SJSA1 (cell line): ENCODE measurements at regions not wholly inside any gene's neighbourhood (a gene's known extent, or its start where the extent isn't known, plus 50 kb on each side); places are given as distances from the start of the nearest gene placed in this dataset.
"Not testable (repeated sequence)": the region's sequence is repeated elsewhere in the genome, so short reads cannot be mapped to it uniquely, and the experiment has no call there.

Source experiments
- DNase-seq, 2 experiments: peaks; one replicate each; pipeline ENCODE4 v3.0.0-alpha.2; 2015 to 2020; ENCODE audit warnings: low spot score in 2 of 2, low read depth in 1 of 2
- H3K27ac ChIP-seq: fragments of 250-450 bp; sonication (Bioruptor Pico); 2 replicates; pipeline ENCODE4 v1.5.1; 2020; ENCODE audit warnings: mild to moderate bottlenecking, moderate library complexity
- H3K27me3 ChIP-seq: fragments of 250-450 bp; sonication (Bioruptor Pico); replicated peaks from 2 replicates; pipeline ENCODE4 v1.5.1; 2020; ENCODE audit warnings: mild to moderate bottlenecking, moderate library complexity
- H3K36me3 ChIP-seq: fragments of 250-450 bp; sonication (Bioruptor Pico); 2 replicates; pipeline ENCODE4 v1.5.1; 2020; ENCODE audit warnings: mild to moderate bottlenecking
- H3K4me1 ChIP-seq: fragments of 250-450 bp; sonication (Bioruptor Pico); replicated peaks from 2 replicates; pipeline ENCODE4 v1.6.1; 2021; ENCODE audit warnings: mild to moderate bottlenecking
- H3K4me3 ChIP-seq: fragments of 250-450 bp; sonication (Bioruptor Pico); 2 replicates; pipeline ENCODE4 v1.5.1; 2020; ENCODE audit warnings: mild to moderate bottlenecking
- H3K9me3 ChIP-seq: fragments of 250-450 bp; sonication (Bioruptor Pico); replicated peaks from 2 replicates; pipeline ENCODE4 v1.5.1; 2020; ENCODE audit warnings: mild to moderate bottlenecking

DNA sequence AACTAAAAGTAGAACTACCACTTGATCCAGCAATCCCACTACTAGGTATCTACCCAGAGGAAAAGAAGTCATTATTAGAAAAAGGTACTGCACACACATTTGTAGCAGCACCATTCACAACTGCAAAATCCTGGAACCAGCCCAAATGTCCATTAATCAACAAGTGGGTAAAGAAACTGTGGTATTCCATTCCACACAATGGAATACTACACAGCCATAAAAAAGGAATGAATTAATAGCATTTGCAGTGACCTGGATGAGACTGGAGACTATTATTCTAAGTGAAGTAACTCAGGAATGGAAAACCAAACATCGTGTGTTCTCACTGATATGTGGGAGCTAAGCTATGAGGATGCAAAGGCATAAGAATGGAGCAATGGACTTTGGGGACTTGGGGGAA lies 783.8 kb downstream of the KCNJ2 start:
- not testable (repeated sequence) for H3K27ac ChIP-seq, DNase-seq, H3K27me3 ChIP-seq, H3K36me3 ChIP-seq, H3K4me3 ChIP-seq, H3K4me1 ChIP-seq
- H3K9me3 ChIP-seq: peaks cover 12% of the 10 kb centered on the region; the same call in 1 of the 2 replicates

DNA sequence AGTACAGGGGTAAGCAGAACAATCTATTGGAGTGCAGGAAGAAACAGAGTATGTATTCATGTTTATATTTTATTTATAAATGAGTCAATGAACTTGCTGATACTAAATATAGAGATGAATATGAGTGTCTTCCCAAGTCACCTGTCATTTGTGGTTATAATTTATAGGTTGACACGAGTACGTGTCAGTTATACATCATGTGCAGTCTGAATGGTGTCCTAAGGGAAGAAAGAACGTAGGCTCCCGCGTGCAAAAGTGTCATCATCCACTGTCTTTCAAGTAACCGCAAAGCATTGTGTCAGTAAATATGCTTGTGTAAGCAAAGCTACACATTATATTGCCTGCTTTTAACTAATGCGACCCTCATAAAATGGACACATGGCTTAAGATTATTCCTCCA lies 786.1 kb downstream of the KCNJ2 start:
- DNase-seq: no peak
- no peaks in the 10 kb centered on the region for H3K4me1 ChIP-seq

DNA sequence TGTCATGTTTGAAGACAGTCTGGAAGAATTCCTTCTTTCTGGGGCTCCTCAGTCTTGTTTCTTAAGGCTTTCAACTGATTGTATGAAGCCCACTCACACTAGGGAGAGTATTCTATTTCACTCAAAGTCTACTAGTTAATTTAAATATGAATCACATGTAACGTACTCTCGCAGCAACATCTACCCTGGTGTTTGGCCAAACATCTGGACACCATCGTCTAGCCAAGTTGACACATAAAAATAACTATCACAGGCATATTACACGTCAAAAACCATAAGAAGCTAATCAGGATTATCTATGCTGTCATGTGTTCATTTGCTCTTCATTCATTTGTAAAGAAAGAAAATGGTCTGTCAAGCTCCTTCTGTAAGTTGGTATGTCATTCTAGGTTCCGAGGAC lies 787.4 kb downstream of the KCNJ2 start:
- no peaks in the 10 kb centered on the region for H3K4me1 ChIP-seq
- DNase-seq: no peak

More for the DNA sequence above, 786.1 kb downstream of the KCNJ2 start:
- Histone ChIP-seq H3K4me3 (no peak overlapping the region), H3K27me3 (no peaks in the 10 kb centered on the region), H3K36me3 (no peaks in the 10 kb centered on the region), H3K27ac (no peak overlapping the region), H3K9me3 (peaks cover 16% of the 10 kb centered on the region)

DNA sequence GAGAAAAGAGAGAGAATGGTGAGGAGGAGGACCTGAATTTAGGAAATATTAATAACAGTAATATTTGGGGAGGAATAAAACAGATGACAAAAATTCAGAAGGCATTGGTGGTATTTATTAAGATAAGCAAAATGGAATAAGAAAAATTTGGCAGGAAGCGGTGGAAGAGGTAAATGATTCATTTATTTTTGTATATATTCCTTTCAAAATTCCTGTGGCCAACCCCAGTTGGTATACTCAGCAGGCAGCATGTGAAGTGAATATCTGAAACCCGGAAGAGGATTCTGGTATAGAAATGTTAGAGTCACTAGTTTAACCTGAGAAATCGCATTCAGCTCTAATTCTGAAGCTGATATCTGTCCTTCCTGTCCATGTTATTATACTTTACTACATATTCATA lies 792.0 kb downstream of the KCNJ2 start:
- H3K4me3 ChIP-seq: no peak overlapping the region
- DNase-seq: no peak
- no peak overlapping the region for H3K27ac ChIP-seq
- no peaks in the 10 kb centered on the region for H3K36me3 ChIP-seq
- no peaks in the 10 kb centered on the region for H3K27me3 ChIP-seq
- H3K9me3 ChIP-seq: peaks cover 15% of the 10 kb centered on the region
- H3K4me1 ChIP-seq: no peaks in the 10 kb centered on the region

More for the DNA sequence above, 787.4 kb downstream of the KCNJ2 start:
- Histone ChIP-seq H3K27me3 (no peaks in the 10 kb centered on the region), H3K9me3 (peaks cover 19% of the 10 kb centered on the region), H3K36me3 (no peaks in the 10 kb centered on the region), H3K4me3 (no peak overlapping the region), H3K27ac (no peak overlapping the region)

DNA sequence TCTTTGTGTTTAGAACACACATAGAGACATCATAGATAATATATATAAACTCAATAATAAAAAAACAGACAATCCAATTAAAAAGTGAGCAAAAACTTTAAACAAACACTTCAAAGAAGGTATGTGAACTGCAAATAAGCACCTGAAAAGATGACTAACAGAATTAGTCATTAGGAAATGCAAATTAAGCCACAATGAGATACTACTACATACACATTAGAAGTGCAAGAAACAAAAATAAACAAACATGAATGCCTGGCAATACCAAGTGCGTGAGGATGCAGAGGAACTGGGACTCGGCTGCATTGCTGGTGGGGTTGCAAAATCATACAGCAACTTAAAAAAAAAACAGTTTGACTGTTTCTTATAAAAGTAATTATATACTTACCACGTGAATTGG lies 799.0 kb downstream of the KCNJ2 start:
- no peak for DNase-seq

DNA sequence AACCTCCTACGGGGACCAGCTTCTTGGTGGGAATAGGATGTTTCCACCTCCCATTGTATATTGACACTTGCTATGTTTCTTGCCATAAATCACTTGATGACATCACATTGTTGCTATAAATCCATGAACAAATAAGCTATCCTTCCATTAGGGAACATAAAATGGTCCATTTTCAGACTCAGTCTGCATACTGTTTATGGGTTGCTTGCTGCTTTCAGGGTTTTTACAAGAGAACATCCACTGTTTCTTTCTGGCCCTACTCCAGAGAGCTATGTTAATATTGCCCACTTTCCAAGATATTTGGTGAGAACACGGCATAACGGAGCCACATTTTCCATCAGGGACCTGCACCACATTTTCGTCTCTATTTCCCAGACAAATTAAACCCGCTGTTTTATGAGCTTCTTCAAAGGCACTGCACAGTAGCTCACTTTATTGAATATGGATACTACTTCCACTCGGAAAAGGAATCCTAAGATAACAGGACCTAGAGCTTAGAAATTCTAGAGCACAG lies 800.2 kb downstream of the KCNJ2 start:
- no peaks in the 10 kb centered on the region for H3K36me3 ChIP-seq
- no peaks in the 10 kb centered on the region for H3K27me3 ChIP-seq
- DNase-seq: no peak
- H3K4me1 ChIP-seq: no peaks in the 10 kb centered on the region
- H3K4me3 ChIP-seq: no peak overlapping the region
- H3K27ac ChIP-seq: no peak overlapping the region
- peaks cover 3% of the 10 kb centered on the region; the same call in 1 of the 2 replicates for H3K9me3 ChIP-seq

More for the DNA sequence above, 799.0 kb downstream of the KCNJ2 start:
- Histone ChIP-seq H3K9me3 (peaks cover 8% of the 10 kb centered on the region; the same call in 1 of the 2 replicates), H3K4me1 (no peaks in the 10 kb centered on the region), H3K27ac (no peak overlapping the region), H3K27me3 (no peaks in the 10 kb centered on the region), H3K4me3 (no peak overlapping the region), H3K36me3 (no peaks in the 10 kb centered on the region)

DNA sequence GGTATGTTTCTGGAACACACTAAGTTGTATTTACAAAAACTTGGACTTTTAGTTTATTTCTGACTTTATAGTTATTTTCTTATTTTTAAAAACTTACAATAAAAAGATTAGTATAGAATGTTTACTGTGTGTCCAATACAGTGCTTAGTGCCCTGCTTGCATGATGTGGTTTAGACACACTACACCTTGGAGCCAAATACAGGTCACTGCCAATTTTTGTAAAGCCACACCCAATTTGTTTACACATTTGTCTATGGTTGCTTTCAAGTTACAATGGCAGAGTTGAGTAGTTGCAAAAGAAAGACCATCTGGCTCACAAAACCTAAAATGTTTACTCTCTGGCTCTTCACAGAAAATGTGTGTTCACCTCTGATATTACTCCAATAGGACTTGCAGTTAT lies 807.1 kb downstream of the KCNJ2 start:
- no peak for DNase-seq
- Histone ChIP-seq H3K4me1 (no peaks in the 10 kb centered on the region), H3K4me3 (no peak overlapping the region), H3K9me3 (peaks cover 6% of the 10 kb centered on the region; the same call in 1 of the 2 replicates), H3K36me3 (no peaks in the 10 kb centered on the region), H3K27ac (no peak overlapping the region), H3K27me3 (no peaks in the 10 kb centered on the region)

DNA sequence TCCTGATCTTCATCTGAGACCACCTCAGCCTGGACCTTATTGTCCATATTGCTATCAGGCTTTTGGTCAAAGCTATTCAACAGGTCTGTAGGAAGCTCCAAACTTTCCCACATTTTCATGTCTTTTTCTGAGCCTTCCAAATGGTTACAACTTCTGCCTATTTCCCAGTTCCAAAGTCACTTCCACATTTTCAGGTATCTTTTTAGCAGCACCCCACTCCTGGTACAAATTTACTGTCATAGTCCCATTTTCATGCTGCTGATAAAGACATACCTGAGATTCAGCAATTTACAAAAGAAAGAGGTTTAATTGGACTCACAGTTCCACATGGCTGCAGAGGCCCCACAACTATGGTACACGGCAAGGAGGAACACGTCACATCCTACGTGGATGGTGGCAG lies 815.5 kb downstream of the KCNJ2 start:
- Histone ChIP-seq H3K27me3 (no peaks in the 10 kb centered on the region), H3K4me1 (no peaks in the 10 kb centered on the region), H3K27ac (no peak overlapping the region), H3K4me3 (no peak overlapping the region), H3K9me3 (peaks cover 24% of the 10 kb centered on the region), H3K36me3 (no peaks in the 10 kb centered on the region)
- no peak for DNase-seq

DNA sequence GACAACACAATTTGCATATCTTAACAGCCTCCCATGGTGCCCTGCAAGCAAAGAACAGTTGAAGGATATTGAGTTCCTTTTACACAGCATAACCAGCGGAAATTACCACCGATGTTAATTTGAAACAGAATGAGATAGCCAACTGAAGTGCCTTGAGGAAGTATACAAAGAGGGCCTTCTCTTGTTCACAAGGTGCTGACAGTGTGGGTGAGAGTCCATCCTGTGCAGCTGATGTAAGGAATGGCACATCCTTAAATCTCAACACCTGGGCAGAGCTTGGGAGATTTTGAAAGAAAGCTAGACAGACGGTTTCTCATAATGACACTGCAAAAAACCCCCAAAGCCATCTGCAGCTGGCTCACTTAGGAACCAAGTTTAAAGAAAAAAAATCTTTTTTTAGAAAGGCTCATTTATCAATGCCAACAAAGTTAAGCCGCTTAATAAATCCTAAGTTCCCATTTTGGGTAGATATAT lies 818.6 kb downstream of the KCNJ2 start:
- Histone ChIP-seq H3K36me3 (no peaks in the 10 kb centered on the region), H3K27ac (no peak overlapping the region), H3K4me3 (no peak overlapping the region), H3K4me1 (no peaks in the 10 kb centered on the region), H3K27me3 (no peaks in the 10 kb centered on the region), H3K9me3 (peaks cover 29% of the 10 kb centered on the region)
- DNase-seq: no peak

DNA sequence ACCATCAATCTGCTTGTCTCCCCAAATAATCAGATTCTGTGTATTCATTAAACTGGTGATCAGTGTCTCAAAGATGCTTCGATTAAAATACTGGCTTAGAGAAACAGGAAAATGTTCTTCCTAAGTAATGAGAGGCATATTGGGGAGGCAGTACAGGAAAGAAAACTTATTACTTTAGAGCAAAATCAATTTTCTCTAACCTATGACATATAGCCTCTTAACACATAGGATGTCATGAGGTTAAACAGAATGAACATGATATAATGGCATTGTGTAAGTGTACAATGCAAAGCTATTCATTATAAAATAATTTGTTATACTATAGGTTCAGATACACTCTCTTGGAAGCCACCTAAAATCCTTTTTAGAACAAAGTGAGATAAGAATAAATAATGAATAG lies 819.3 kb downstream of the KCNJ2 start:
- Histone ChIP-seq H3K4me3 (no peak overlapping the region), H3K36me3 (no peaks in the 10 kb centered on the region), H3K4me1 (no peaks in the 10 kb centered on the region), H3K9me3 (peaks cover 22% of the 10 kb centered on the region), H3K27ac (no peak overlapping the region), H3K27me3 (no peaks in the 10 kb centered on the region)
- DNase-seq: no peak

DNA sequence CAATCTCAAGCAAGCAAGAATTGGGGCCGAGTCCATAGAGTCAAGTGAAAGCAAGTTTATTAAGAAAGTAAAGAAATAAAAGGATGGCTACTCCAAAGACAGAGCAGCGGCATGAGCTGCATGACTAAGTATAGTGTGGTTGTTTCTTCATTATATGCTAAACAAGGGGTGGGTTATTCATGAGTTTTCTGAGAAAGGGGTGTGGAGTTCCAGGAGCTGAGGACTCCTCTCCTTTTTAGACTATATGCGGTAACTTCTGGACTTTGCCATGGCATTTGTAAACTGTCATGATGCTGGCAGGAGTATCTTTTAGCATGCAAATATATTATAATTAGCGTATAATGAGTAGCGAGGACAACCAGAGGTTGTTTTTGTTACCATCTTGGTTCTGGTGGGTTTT lies 819.9 kb downstream of the KCNJ2 start:
- Histone ChIP-seq H3K4me3 (no peak overlapping the region), H3K36me3 (no peaks in the 10 kb centered on the region), H3K9me3 (peaks cover 20% of the 10 kb centered on the region), H3K4me1 (no peaks in the 10 kb centered on the region), H3K27ac (no peak overlapping the region), H3K27me3 (no peaks in the 10 kb centered on the region)
- DNase-seq: no peak

DNA sequence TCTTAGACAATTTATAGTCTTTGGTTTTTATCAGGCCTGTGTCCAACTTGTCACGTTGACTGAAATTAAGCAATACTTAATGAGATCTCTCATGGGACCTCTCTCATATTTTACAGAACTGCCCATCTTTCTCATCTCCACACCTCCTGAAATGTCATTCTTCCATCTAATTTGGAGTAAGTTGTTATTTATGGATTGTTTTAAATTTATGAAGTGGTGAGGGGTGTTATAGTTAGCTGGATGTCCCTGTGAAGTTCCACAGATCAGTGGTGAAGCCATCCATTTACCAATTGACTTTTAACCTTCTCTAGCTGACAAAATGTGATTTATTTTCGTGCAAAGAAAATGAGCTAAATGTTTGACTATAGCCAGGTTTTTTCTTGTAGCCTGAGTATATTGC lies 824.9 kb downstream of the KCNJ2 start:
- DNase-seq: no peak
- Histone ChIP-seq H3K27me3 (no peaks in the 10 kb centered on the region), H3K27ac (no peak overlapping the region), H3K36me3 (no peaks in the 10 kb centered on the region), H3K4me1 (no peaks in the 10 kb centered on the region), H3K9me3 (peaks cover 10% of the 10 kb centered on the region; the same call in 1 of the 2 replicates), H3K4me3 (no peak overlapping the region)

DNA sequence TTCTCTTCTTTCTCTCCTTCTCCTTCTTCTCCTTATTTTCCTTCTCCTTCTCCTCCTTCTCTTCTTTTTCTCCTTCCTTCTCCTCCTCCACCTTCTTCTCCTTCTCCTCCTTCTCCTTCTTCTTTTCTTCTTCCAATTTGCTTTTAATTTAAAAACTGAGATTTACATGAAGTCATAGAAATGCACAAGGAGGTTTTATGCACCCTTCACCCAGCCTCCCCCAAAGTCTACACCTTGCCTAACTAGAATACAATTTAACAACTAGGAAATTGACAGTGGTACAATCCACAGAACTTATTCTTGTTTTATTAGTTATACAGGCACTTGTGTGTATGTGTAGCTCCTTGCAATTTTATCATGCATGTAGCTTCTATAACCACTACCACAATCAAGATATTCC lies 826.7 kb downstream of the KCNJ2 start:
- Histone ChIP-seq H3K9me3 (peaks cover 4% of the 10 kb centered on the region; the same call in 1 of the 2 replicates), H3K4me1 (no peaks in the 10 kb centered on the region), H3K4me3 (no peak overlapping the region), H3K27me3 (no peaks in the 10 kb centered on the region), H3K36me3 (no peaks in the 10 kb centered on the region), H3K27ac (no peak overlapping the region)
- DNase-seq: no peak

DNA sequence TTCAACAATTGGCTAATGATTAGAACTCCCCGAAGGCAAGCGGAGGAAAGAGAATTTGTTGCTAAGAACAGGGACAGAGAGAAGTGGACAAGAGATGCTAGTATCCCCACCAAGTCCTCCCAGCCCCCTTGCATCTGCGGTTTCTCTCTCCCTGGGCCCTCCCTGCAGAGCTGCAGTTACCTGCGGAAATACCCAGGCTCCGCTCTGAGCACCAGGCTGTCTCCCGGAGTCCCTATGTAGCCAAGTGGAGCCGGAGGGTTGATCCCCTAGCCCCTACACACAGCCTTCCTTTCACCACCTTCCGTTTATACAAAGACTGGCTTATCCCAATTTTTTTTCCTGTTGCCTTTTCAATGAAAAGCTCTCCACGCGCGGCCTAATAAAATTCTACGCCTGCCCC lies 834.4 kb downstream of the KCNJ2 start:
- Histone ChIP-seq H3K27ac (no peak overlapping the region), H3K36me3 (no peaks in the 10 kb centered on the region), H3K4me1 (no peaks in the 10 kb centered on the region), H3K27me3 (no peaks in the 10 kb centered on the region), H3K4me3 (no peak overlapping the region), H3K9me3 (peaks cover 3% of the 10 kb centered on the region)
- DNase-seq: no peak

DNA sequence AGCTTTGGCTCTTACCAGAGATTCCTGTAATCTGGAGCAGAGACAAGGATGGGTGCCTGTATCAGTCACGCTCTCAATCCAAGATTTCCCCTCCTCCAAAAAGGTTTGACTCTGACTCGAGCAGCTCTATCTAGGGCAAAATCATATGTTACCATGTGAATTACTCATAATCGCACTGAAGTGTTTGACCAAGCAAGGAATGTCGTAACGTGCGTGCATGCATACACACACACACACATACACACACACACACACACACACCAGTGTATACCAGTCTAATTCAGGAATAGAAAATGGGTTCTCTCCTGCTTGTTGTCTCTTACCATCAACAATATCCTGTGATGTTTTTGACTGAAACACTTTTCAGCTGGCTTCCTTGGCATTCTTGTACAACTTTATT lies 835.1 kb downstream of the KCNJ2 start:
- Histone ChIP-seq H3K4me1 (no peaks in the 10 kb centered on the region), H3K27me3 (no peaks in the 10 kb centered on the region), H3K27ac (no peak overlapping the region), H3K9me3 (peaks cover 3% of the 10 kb centered on the region), H3K4me3 (no peak overlapping the region), H3K36me3 (no peaks in the 10 kb centered on the region)
- no peak for DNase-seq
